HepG2 (cell line): ENCODE measurements at regions not wholly inside any gene's neighbourhood (a gene's known extent, or its start where the extent isn't known, plus 50 kb on each side); places are given as distances from the start of the nearest gene placed in this dataset.

Experiments used
- ATF4 ChIP-seq, 2 experiments: fragments of 450-650 bp in 1 of 2; sonication (generic) in 1 of 2; formaldehyde crosslinking; IDR thresholded peaks; 2 replicates each; pipeline versions ENCODE4 v1.5.0 to v1.8.0; 2020 to 2022; ENCODE audit warnings: mild to moderate bottlenecking in 1 of 2, missing genetic modification reagents in 1 of 2
- CTCF ChIP-seq: sonication (generic); formaldehyde crosslinking; IDR thresholded peaks from 2 replicates; pipeline ENCODE4 v1.5.0; 2020; ENCODE audit warnings: mild to moderate bottlenecking, missing genetic modification reagents, moderate library complexity
- FOXK2 ChIP-seq: fragments of 450-650 bp; IDR thresholded peaks from 2 replicates; pipeline ENCODE4 v1.6.1; 2016
- MAFK ChIP-seq, 2 experiments: IDR thresholded peaks in 1 of 2; conservative IDR thresholded peaks in 1 of 2; 2 replicates each; pipeline ENCODE4 v1.6.1; 2011; ENCODE audit warnings: improper control_type of control experiment in 2 of 2, low read length in 2 of 2
- NR2F1 ChIP-seq, 2 experiments: fragments of 450-650 bp in 1 of 2; formaldehyde crosslinking in 1 of 2; IDR thresholded peaks; 2 replicates each; pipeline versions ENCODE4 v1.5.0 to v1.6.1; 2016 to 2020; ENCODE audit warnings: mild to moderate bottlenecking in 1 of 2, missing compliant biosample characterization in 1 of 2, missing genetic modification reagents in 1 of 2, moderate library complexity in 1 of 2
- RELA ChIP-seq: sonication (generic); formaldehyde crosslinking; IDR thresholded peaks from 2 replicates; pipeline ENCODE4 v1.4.0; 2020; ENCODE audit warnings: missing genetic modification reagents
- TBL1XR1 ChIP-seq: fragments of 150-350 bp; IDR thresholded peaks from 2 replicates; pipeline ENCODE4 v1.6.1; 2014; ENCODE audit warnings: borderline replicate concordance, low read length; ENCODE audit not compliant: partially characterized antibody
- ZMYM3 ChIP-seq: sonication (generic); formaldehyde crosslinking; IDR thresholded peaks from 2 replicates; pipeline ENCODE4 v1.5.1; 2020; ENCODE audit warnings: mild to moderate bottlenecking, missing genetic modification reagents
- ZNF20 ChIP-seq: sonication (generic); formaldehyde crosslinking; IDR thresholded peaks from 2 replicates; pipeline ENCODE4 v1.4.0; 2020; ENCODE audit warnings: mild to moderate bottlenecking, moderate library complexity, missing genetic modification reagents

GRCh38 chr4:14465057-14465456 is 537.2 kb upstream of the CPEB2 start:
- TF ChIP-seq ZMYM3 (no peak), NR2F1 (CRISPR knock-in tag; IDR thresholded peaks at IDR 0.05) (no peak), ATF4 (CRISPR knock-in tag; IDR thresholded peaks at IDR 0.05) (no peak), RELA (CRISPR knock-in tag) (no peak), FOXK2 (no peak), TBL1XR1 (no peak), ZNF20 (CRISPR knock-in tag) (no peak), MAFK (conservative IDR thresholded peaks at IDR 0.05 in 1 of 2, IDR thresholded peaks at IDR 0.05 in 1 of 2; ENCODE audit: low read length in 2 of 2) (no peak), CTCF (CRISPR knock-in tag) (no peak)
